HG02678 (cell line): ENCODE measurements at regions not wholly inside any gene's neighbourhood (a gene's known extent, or its start where the extent isn't known, plus 50 kb on each side); places are given as distances from the start of the nearest gene placed in this dataset.
A peak's percentile ranks its signal among the peaks of the same experiment; 100 is the strongest.

ENCODE experiments used
- ATAC-seq: cut with Tn5 transposase; IDR thresholded peaks from one replicate; pipeline ENCODE4 v1.9.1; 2021; ENCODE audit warnings: mild to moderate bottlenecking, moderate library complexity; ENCODE audit not compliant: unreplicated experiment

DNA sequence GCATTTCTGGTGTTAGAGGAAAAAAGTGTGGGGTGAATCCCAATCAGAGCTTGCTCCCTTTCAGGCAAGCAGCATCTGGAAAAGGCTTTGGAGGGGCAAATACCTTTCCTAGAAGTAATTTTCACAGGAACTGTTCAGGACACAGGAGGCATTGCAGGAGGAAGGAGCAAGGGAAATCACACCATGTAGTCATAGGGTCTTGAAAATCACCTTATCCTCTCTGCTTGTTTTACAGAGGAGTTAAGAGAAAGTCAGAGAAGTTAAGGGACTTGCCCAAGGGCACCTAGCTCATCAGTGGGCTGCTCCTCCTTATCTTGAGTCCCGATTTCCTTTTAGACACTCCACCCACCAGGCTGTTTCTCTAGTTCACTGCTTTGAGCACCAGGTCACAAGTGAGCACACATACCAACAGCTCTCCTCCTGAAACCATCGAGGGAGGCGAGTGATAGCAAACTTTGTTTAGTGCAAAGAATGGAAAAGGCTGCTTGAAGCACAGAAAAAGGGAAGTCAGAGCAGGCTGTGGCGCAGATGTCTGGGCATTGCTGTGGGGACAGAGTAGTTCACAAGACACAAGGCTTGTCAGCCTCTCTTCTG lies 89.2 kb upstream of the CXCR4 start:
- peak; percentile 53 for ATAC-seq

DNA sequence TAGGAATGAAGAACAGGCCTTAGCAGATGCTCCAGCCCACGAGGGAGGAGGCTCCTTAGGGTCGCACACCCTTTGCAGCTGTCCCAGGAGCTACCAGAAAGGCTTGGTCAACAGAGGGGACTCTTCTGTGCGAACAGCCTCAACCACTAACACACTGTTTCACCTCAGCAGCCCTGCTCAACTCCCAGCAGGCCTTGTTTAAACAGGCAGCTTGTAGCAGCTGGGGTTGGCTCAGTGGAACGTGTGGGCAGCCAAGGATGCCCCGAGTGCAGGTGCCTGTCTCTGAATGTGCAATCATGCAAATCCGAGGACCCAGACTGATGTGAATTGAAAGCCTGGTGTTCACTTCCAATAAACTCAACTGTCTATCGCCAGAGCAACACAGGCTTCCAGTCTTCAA lies 88.7 kb upstream of the CXCR4 start:
- peak; percentile 94 for ATAC-seq

DNA sequence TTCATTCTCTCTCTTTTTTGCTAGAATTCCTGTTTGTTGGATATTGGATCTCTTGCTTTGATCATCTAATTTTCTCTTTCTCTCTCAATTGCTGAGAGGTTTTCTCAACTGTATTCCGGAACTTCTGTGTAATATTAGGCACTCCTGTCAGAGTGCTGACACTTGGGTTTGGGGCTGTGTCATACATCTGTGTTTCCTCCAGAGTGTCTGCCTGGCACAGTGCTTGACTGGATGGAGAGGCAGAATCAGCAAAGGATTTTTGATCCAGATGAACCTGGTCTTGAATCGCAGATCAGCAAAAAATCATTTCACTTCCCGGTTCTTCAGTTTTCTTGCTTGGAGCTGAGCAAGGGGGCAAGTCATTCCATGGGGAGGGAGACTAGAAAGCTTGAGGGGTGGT lies 87.7 kb upstream of the CXCR4 start:
- no peak for ATAC-seq

DNA sequence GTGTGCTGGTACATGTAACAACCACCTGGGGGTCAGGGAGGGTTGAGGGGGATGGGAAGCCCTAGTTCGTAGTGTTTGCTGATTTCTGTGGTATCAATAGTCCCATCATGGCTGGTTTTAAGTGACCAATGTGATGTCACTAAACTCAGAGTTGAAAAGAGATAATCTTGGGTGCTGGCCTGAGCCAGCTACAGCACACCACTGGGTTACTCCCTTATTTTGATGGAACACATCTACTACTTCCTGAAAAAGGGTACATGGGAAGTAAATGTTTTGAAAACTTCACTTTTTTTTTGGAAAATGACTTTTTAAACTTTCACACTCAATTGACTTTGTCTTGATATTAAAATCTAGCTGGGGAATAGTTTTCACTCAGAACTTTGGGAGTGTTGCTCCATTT lies 87.0 kb upstream of the CXCR4 start:
- no peak for ATAC-seq

DNA sequence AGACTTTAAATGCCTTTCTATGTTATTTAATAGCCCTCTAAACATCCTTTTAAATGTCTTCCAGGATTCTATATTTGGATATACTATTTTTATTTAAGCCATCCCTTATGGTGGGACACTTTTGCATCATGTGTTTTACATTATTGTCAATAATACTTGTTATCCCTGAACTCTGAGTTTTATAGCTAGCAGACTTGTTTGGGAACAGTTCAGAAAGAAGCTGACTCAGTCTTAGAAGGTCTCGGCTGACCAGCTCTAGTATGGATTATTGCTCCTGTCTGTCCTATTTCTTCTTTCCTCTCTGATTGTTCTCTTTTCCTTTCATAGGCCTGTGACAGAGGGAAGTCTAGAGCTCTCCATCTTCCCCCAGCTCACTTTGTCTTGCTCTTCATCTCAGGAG lies 77.3 kb upstream of the CXCR4 start:
- no peak for ATAC-seq

DNA sequence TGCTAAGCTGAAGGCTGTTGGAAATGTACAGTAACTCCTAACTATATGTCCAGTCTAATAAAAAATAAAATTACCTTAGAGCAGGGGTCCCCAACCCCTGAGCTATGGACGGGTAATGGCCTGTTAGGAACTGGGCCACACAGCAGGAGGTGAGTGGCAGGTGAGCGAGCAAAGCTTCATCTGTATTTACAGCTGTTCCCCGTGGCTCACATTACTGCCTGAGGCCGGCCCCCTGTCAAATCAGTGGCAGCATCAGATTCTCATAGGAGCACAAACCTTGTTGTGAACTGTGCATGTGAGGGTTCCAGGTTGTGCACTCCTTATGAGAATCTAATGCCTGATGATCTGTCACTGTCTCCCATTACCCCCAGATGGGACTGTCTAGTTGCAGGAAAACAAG lies 73.1 kb upstream of the CXCR4 start:
- ATAC-seq = no peak

DNA sequence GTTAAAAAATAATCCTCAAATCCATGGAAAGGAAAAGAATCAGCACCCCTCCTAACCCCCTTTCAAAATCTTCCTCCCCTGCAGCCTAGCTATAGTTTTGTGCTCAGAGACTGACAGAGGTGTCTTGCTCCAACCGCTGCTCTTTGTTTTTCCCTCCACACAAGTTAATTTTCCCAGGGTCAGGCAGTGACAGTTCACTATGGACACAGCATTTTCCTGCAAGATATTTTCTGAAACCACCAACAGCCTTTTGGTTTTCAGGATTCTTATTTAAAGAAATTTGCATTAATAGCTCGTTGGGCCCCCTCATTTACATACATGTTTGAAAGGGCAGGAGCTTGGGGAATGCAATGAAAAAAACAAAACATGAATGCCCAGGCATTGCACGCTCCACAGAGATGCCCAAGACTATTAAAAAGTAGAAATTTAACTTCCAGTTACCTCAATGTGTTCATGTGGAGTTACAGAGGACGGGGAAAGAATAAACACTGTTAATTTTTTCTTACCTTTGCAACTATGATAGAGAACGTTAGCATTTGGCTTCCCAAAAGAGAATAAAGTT lies 71.4 kb upstream of the CXCR4 start:
- ATAC-seq = no peak

DNA sequence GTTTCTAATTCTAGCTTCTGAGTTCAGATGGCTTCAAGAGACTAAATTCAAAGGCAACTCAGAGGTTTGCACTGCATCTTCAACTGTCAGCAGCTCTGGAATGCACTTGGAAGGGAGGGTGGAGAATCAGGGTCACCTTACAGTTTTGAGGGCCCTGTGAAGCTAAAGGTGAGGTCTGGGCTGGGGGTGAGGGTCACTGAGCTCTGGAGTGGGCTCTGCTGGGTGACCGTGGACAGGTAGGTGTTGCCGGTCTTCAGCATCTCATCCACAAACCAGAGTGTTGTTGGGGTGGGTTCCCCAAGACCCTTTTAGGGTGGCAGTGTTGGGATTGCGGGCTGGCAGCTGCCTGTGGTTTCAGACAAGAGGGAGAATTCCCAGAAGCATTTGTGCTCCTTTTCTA lies 70.1 kb upstream of the CXCR4 start:
- ATAC-seq = no peak

DNA sequence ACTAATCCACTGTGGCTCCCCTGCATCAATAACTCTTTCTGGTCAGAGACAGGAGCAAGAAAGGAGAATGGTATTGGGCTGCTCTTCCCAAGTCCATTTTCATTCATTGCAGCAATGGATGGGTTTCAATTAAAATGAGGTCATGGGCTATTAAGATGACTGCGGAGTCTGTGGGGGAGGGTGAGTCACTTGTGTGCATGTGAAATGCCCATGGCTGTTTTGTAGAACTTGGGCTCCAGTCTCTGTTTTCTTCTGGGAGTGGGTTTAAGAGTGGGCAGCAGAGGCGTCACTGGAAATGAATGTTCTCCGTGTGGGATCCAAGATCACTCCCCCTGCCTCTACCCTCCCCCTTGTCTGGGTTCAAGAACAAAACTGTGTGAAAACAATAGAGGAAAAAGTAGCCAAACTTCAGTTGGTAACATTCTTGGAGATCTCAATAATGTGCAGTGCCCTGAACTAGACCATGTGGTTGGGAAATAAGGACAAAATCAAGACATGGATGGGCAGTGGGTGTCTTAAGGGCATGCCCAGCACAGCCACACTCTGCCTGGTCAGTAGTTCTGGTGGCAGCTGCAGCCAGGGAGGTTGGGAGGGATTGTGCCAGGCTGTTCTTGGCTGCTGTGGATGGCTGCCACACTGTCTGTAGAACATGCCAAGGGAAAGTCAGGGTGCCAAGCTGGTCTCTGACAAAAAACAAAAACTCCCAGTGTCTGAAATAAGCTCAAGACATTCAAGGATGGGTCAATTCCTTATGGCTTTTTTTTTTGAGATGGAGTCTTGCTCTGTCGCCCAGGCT lies 68.2 kb upstream of the CXCR4 start:
- ATAC-seq = no peak

DNA sequence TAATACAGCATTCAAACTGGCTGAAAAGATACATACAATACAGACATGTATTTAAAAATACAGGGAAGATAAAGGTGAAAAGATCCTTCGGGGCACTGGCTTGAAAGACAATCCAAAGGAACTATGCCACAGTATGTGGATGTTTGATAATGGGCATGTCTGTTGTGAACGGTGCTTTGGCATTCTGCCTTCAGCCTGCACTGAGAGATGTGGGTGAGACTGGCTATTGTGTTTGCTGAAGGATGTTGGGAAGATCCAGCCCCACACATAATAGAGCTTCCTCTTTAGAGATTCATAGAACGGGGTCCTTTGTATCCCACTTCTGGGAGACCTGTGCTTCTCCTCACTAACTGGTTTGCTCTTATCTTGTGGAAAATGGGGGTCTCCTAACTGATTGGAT lies 65.1 kb upstream of the CXCR4 start:
- ATAC-seq = no peak

DNA sequence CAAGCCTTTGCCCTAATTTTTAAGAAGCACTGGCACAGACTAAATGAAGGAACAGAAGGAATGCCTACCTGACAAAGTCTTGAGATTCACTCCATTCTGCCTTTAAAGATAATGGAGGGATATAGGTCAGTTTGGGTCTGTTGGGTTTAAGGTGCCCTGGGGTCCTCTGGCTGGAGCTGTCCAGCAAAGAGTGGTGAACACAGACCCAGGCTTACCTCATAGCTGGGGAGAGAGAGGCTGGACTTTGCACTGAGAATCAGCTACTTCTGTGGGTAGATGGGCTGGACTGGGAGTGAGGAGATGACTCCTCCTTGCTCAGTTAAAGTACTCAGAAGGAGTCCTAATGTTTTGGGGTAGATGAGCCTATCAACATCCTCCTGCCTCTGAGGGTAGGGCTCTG lies 64.4 kb upstream of the CXCR4 start:
- no peak for ATAC-seq

DNA sequence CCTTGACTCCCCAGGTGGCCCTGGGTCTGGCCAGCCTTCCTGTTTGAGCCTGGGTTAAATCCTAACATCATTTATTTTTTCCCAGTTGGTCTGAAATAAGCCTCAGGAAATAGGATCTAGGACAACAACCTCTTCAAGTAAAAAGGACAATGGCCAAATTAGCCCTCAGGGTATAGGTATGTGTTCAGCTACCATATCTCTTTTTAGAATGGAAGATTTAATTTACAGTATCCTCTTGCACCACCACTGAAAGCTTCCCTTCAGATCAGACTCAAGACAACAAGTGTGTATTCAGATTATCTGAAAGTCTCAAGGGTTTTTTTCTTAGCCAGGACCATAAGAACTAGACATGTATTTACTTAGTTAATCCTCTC lies 61.6 kb upstream of the CXCR4 start:
- ATAC-seq = no peak

DNA sequence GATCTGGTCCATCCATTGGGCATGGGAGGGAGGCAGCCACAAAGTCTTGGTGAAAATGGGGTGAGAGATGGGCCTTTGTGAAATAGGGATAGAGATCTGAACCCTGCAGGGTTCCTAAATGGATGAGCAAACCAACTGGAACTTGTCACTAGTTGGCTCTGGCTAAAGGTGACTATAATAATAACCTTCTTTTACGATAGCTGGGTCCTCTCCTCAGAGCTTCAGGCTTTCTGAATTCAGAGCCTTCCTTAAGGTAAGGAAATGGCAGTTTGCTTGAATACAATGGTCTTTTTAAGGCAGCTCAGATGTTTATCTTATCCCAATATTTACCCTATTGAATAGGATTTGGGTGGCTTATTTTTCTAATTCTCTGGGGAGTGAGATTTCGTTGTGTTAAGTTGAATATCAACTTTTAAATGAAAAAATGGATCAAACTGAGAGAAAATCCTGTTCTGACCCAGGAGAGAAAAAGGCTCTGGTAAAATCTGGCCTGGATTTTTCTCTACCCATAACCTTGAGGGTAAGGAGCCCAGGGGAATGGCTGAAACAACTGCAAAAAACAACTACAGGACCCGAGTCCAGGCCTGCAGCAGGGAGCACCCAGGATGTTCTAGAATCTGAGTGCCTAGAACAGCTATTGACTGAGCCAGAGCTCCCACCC lies 61.1 kb upstream of the CXCR4 start:
- ATAC-seq = no peak

DNA sequence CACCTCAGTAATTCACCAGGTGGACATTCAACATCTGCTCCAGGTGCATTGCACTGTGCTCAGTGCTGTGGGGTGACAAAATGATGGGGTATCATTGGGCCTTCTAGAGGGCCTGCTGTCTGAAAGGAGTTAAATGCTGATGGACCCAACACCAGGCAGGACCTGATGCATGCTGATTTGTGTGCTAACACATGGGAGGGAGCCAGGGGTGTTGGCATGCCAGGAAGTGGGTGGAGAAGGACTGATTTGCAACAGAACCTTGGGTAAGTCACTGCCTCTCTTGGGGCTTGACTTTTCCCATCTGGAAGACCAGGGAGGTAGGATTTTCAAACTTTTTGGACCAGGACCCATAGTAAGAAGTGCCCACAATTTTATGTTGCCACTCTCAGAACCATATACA lies 57.9 kb upstream of the CXCR4 start:
- ATAC-seq = no peak

DNA sequence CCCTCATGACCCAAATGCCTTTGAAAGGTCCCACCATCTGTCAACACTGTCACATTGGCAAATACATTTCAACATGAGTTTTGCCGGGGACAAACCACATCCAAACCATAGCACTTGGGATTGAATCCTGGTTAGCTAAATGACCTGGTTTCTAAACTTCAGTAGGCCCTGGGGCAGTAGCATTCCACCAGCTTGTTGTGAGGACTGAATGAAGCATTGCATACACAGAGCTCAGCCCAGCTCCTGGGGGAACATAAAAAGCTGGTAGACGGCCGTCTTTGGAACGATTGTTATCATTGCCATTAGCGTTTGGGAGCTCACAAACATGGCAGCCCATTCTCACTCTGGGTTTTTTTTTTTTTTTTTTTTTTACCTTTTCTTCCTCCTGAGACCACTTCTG lies 57.5 kb upstream of the CXCR4 start:
- no peak for ATAC-seq

DNA sequence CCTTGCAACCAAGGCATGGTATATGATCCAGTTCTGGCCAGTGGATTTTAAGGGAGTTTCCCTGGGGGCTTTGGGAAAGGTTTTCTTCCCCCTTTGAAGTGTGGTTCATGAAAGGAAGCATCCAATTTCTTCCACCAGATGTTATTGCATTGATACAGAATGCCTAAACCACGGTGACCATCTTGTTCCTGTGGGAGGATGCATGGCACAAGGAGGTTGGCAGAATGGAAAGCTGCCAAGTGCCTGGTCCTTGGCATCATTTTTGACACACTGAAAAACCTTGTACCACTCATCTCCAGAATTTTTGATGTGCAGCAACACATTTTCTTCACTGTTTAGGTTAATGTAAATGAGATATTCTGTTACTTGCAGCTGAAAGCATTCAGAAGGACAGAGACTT lies 55.2 kb upstream of the CXCR4 start:
- ATAC-seq = no peak

DNA sequence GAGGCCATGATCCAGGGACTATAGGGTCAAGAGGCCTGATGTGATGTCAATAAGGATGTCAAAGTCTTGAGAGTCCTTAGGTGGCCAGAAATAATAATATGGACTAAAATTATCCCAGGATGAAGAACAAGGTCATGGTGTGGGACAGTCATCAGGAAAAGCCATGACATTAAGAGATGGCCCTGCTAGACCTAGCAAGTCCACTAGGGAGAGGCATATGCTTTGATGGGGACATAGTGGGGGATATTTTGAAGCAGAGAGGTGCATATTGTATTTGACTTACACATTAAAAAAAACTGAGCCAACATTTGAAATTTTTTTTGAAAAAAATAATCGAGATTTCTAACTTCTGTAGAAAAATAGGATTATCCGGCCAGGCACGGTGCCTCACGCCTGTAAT lies 53.3 kb upstream of the CXCR4 start:
- ATAC-seq = no peak

DNA sequence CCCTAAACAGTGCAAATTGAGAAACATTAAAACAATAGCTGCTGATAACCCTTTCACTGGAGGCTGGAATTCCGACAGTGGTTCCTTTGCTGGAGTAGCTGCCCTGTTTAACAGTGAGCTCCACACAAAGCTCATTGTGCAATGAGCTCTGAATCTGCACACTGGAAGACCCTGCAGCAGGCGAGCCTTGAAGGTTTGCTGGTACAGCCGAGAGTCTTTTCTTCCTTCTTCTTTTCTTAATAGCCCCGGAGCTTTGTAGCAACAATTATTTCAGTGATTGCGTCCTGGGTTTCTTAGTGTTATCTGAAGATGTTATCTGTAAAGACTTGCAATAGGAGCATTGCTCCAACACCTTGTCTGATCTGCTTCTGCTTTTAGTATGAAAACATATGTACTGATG lies 50.8 kb upstream of the CXCR4 start:
- ATAC-seq = no peak

DNA sequence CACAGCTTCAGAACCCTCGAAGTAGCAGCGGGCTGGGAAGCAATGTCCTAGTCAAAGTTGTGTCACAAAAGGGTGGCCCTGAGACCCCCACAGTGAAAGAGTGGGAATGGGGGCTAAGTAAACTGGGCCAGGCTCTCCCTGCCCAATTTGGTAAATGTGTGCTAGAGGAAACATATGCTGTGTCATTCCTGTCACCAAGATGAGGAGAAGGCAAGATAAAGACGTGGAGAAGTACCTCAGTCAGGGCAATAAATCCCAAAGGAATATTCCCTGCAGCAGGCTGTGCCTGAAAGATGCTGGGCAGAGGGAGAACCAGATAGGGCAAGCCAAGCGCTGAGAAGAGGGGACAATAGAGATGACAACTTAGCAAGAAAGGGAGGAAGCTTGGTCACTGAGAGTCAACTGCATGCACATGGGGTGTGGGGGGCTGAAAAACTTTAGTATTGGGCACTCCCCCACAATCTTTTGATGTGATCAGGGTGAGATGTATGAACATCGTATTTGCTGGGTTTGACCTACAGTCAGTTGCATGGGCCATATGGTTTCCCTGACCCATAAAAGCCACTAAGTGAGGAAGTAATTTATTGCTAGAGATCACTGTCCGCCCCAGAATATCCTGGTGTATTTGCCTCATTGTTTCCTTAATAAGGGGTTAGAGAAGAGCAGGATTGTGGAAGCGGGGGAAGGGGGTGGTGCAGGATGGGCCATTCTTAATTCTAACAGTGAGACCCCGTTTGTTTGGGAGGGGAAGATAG lies 49.9 kb upstream of the CXCR4 start:
- no peak for ATAC-seq
